T-helper 1 cell (primary cell): ENCODE measurements at regions not wholly inside any gene's neighbourhood (a gene's known extent, or its start where the extent isn't known, plus 50 kb on each side); places are given as distances from the start of the nearest gene placed in this dataset.

Source experiments
- DNase-seq, 5 donors: peaks; one replicate each; pipeline ENCODE4 v3.0.0-alpha.2; 2012 to 2020

- DNase-seq, result no peak
These were observed 368.2 kb upstream of the TSHZ3 start for GRCh38 chr19:31717269-31717923.

GRCh38 chr19:31718032-31718431 is 368.8 kb upstream of the TSHZ3 start:
- no peak for DNase-seq

- DNase-seq, result no peak
These were observed 369.7 kb upstream of the TSHZ3 start for GRCh38 chr19:31718898-31719297.

GRCh38 chr19:31723101-31723500 is 373.9 kb upstream of the TSHZ3 start:
- no peak for DNase-seq

GRCh38 chr19:31725051-31725450 is 375.8 kb upstream of the TSHZ3 start:
- no peak for DNase-seq

- DNase-seq, result no peak
These were observed 378.3 kb upstream of the TSHZ3 start for GRCh38 chr19:31727536-31727935.

GRCh38 chr19:31730270-31730669 is 381.0 kb upstream of the TSHZ3 start:
- no peak for DNase-seq

GRCh38 chr19:31733591-31733990 is 384.4 kb upstream of the TSHZ3 start:
- no peak for DNase-seq

GRCh38 chr19:31742249-31742648 is 393.0 kb upstream of the TSHZ3 start:
- DNase-seq, result no peak

GRCh38 chr19:31745731-31746130 is 396.5 kb upstream of the TSHZ3 start:
- DNase-seq, result no peak

GRCh38 chr19:31749231-31749630 is 400.0 kb upstream of the TSHZ3 start:
- no peak for DNase-seq

GRCh38 chr19:31759359-31759758 is 410.1 kb upstream of the TSHZ3 start:
- DNase-seq, result no peak

- DNase-seq, result no peak
These were observed 412.2 kb upstream of the TSHZ3 start for GRCh38 chr19:31761281-31761913.

- DNase-seq, result no peak
These were observed 421.0 kb upstream of the TSHZ3 start for GRCh38 chr19:31770223-31770622.

GRCh38 chr19:31772915-31773314 is 423.7 kb upstream of the TSHZ3 start:
- no peak for DNase-seq

- no peak for DNase-seq
These were observed 432.3 kb upstream of the TSHZ3 start for GRCh38 chr19:31781542-31781941.

GRCh38 chr19:31783592-31783991 is 434.4 kb upstream of the TSHZ3 start:
- no peak for DNase-seq

- DNase-seq, result no peak
These were observed 435.4 kb upstream of the TSHZ3 start for GRCh38 chr19:31784671-31785101.

- DNase-seq, result no peak
These were observed 452.4 kb upstream of the TSHZ3 start for GRCh38 chr19:31801611-31802010.

GRCh38 chr19:31803835-31804446 is 454.7 kb upstream of the TSHZ3 start:
- no peak for DNase-seq

- no peak for DNase-seq
These were observed 455.4 kb upstream of the TSHZ3 start for GRCh38 chr19:31804668-31805067.

- no peak for DNase-seq
These were observed 461.4 kb upstream of the TSHZ3 start for GRCh38 chr19:31810536-31811109.

- no peak for DNase-seq
These were observed 468.9 kb upstream of the TSHZ3 start for GRCh38 chr19:31817971-31818797.
